ENCODE measurements at regions not wholly inside any gene's neighbourhood (a gene's known extent, or its start where the extent isn't known, plus 50 kb on each side); places are given as distances from the start of the nearest gene placed in this dataset.
"Not testable (repeated sequence)": the region's sequence is repeated elsewhere in the genome, so short reads cannot be mapped to it uniquely, and the experiment has no call there.

- no peak for DNase-seq
These were observed 426.5 kb downstream of the METTL4 start for GRCh38 chr18:2144811-2145210.

- DNase-seq, result no peak
These were observed 425.2 kb downstream of the METTL4 start for GRCh38 chr18:2146092-2146491.

GRCh38 chr18:2146754-2147153 lies 424.6 kb downstream of the METTL4 start:
- no peak for DNase-seq

- no peak for DNase-seq
These were observed 423.7 kb downstream of the METTL4 start for GRCh38 chr18:2147476-2148230.

GRCh38 chr18:2148823-2149222 lies 422.5 kb downstream of the METTL4 start:
- no peak for DNase-seq

GRCh38 chr18:2150566-2150965 lies 420.7 kb downstream of the METTL4 start:
- no peak for DNase-seq

- no peak for DNase-seq
These were observed 417.0 kb downstream of the METTL4 start for GRCh38 chr18:2154278-2154677.

GRCh38 chr18:2164644-2165550 lies 406.4 kb downstream of the METTL4 start:
- DNase-seq, result no peak

GRCh38 chr18:2166876-2167275 lies 404.4 kb downstream of the METTL4 start:
- not testable (repeated sequence) for DNase-seq

GRCh38 chr18:2168022-2168421 lies 403.3 kb downstream of the METTL4 start:
- DNase-seq, result no peak

- no peak for DNase-seq
These were observed 401.6 kb downstream of the METTL4 start for GRCh38 chr18:2169656-2170055.

GRCh38 chr18:2171840-2172625 lies 399.3 kb downstream of the METTL4 start:
- DNase-seq, result no peak

GRCh38 chr18:2172881-2173280 lies 398.4 kb downstream of the METTL4 start:
- DNase-seq, result no peak

GRCh38 chr18:2173486-2173885 lies 397.8 kb downstream of the METTL4 start:
- DNase-seq, result no peak

- no peak for DNase-seq
These were observed 393.3 kb downstream of the METTL4 start for GRCh38 chr18:2178036-2178435.

- DNase-seq, result no peak
These were observed 391.7 kb downstream of the METTL4 start for GRCh38 chr18:2179498-2180183.

- DNase-seq, result no peak
These were observed 390.7 kb downstream of the METTL4 start for GRCh38 chr18:2180586-2180985.

GRCh38 chr18:2183432-2183831 lies 387.9 kb downstream of the METTL4 start:
- no peak for DNase-seq

- DNase-seq, result no peak
These were observed 384.3 kb downstream of the METTL4 start for GRCh38 chr18:2186967-2187366.

GRCh38 chr18:2188258-2188657 lies 383.0 kb downstream of the METTL4 start:
- no peak for DNase-seq

GRCh38 chr18:2191180-2191790 lies 380.0 kb downstream of the METTL4 start:
- no peak for DNase-seq

- DNase-seq, result no peak
These were observed 378.7 kb downstream of the METTL4 start for GRCh38 chr18:2192562-2192961.
